ENCODE measurements at regions not wholly inside any gene's neighbourhood (a gene's known extent, or its start where the extent isn't known, plus 50 kb on each side); places are given as distances from the start of the nearest gene placed in this dataset.

DNA sequence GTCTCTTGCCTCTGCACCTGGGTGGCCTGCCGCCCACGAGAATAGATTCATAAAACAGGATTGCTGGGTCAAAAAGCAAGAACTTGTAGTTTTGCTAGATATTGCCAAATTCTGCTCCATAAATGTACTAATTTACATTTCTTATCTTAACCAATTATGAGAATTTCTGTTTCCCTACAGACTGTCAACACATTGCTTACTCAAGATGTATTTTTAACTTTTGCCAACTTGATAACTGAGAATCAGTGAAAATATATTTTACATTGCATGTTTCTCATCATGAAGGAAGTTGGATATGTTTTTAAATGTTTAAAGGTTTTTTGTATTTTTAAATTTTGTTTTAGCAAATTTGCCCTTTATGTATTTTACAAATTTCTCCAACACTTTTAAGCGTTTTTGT, 664.8 kb downstream of the MMUT start:
- TF ChIP-seq, protein P1, sequence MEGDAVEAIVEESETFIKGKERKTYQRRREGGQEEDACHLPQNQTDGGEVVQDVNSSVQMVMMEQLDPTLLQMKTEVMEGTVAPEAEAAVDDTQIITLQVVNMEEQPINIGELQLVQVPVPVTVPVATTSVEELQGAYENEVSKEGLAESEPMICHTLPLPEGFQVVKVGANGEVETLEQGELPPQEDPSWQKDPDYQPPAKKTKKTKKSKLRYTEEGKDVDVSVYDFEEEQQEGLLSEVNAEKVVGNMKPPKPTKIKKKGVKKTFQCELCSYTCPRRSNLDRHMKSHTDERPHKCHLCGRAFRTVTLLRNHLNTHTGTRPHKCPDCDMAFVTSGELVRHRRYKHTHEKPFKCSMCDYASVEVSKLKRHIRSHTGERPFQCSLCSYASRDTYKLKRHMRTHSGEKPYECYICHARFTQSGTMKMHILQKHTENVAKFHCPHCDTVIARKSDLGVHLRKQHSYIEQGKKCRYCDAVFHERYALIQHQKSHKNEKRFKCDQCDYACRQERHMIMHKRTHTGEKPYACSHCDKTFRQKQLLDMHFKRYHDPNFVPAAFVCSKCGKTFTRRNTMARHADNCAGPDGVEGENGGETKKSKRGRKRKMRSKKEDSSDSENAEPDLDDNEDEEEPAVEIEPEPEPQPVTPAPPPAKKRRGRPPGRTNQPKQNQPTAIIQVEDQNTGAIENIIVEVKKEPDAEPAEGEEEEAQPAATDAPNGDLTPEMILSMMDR (IDR thresholded peaks at IDR 0.05) = no peak
- DNase-seq = no peak
- Mint-ChIP-seq H3K9me3 (no peaks in the 10 kb centered on the region), H3K27ac (no peak overlapping the region), H3K4me1 (ENCODE audit: low read depth) (peaks cover 6% of the 10 kb centered on the region), H3K27me3 (ENCODE audit: insufficient read depth) (no peaks in the 10 kb centered on the region), H3K36me3 (ENCODE audit: low read depth) (no peaks in the 10 kb centered on the region), H3K4me3 (no peak overlapping the region)

DNA sequence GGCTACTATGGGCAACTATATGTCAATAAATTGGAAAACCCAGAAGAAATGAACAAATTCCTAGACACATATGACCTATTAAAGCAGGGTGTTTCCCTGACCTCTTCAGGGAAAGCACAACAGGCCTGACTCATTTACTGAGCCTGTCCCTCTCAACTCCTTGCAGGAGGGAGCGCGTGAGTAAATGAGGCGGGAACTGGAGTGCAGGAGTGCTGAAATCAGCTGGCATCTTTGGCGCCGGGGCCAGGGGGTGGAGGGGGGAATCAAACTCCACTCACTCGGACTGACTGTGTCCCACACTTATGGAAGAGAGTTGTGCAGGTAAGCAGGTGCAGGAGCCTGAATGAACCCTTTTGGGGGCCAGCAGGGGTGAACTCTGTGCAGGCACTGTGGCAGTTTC, 671.2 kb upstream of the PTCHD4 start:
- H3K4me3 Mint-ChIP-seq = no peak overlapping the region
- no peak overlapping the region for H3K27ac Mint-ChIP-seq
- no peaks in the 10 kb centered on the region for H3K9me3 Mint-ChIP-seq
- TF ChIP-seq, protein P1 (IDR thresholded peaks at IDR 0.05) = no peak
- H3K36me3 Mint-ChIP-seq (ENCODE audit: low read depth) = no peaks in the 10 kb centered on the region
- no peaks in the 10 kb centered on the region for H3K27me3 Mint-ChIP-seq (ENCODE audit: insufficient read depth)
- DNase-seq = no peak
- peaks cover 3% of the 10 kb centered on the region; the same call in 1 of the 2 replicates for H3K4me1 Mint-ChIP-seq (ENCODE audit: low read depth)

DNA sequence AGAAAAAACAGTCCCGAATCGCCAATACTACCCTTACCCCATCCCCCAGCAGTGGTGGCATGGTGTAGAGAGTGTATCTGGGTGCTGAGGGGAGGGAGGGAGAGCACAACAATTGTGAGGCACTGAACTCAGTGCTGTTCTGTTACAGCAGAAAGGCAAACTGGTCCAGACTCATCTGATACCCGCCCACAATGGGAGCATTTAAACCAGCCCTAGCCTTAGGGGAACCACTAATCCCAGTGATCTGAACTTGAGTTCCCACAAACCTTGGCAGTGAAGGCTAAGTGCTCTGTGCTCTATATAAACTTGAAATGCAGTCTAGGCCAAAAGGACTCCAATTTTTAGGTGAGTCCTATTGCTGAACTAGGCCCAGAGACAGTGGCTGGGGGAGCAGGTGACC, 666.4 kb upstream of the PTCHD4 start:
- peak; percentile 12 for DNase-seq
- Mint-ChIP-seq H3K4me1 (ENCODE audit: low read depth) (peaks cover 32% of the 10 kb centered on the region), H3K27ac (no peak overlapping the region), H3K36me3 (ENCODE audit: low read depth) (no peaks in the 10 kb centered on the region), H3K9me3 (no peaks in the 10 kb centered on the region), H3K4me3 (no peak overlapping the region), H3K27me3 (ENCODE audit: insufficient read depth) (no peaks in the 10 kb centered on the region)
- TF ChIP-seq, protein P1 (IDR thresholded peaks at IDR 0.05) = no peak

DNA sequence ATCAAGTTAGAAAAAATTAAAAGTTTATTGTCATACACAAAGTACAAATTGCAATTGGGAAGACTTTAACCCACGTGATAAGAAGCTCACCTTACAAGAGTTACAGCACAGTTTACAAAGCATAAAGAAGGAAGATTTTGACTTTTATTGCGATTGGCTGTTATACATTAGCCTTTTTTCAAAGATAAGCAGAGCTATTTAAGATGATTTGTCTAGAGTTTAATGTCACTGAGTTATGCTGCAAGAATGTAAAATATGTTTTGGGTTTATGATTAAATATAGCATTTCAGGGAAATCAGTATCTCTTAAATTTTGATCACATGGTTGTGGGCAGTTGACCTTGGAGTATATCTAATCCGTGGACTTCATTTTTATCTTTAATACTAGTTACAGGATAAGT, 664.2 kb upstream of the PTCHD4 start:
- TF ChIP-seq, protein P1 (IDR thresholded peaks at IDR 0.05) = no peak
- no peak for DNase-seq
- peaks cover 32% of the 10 kb centered on the region for H3K4me1 Mint-ChIP-seq (ENCODE audit: low read depth)
- no peak overlapping the region for H3K27ac Mint-ChIP-seq
- no peaks in the 10 kb centered on the region for H3K27me3 Mint-ChIP-seq (ENCODE audit: insufficient read depth)
- H3K4me3 Mint-ChIP-seq = no peak overlapping the region; the same call in 1 of the 2 replicates
- H3K9me3 Mint-ChIP-seq = no peaks in the 10 kb centered on the region
- no peaks in the 10 kb centered on the region for H3K36me3 Mint-ChIP-seq (ENCODE audit: low read depth)

DNA sequence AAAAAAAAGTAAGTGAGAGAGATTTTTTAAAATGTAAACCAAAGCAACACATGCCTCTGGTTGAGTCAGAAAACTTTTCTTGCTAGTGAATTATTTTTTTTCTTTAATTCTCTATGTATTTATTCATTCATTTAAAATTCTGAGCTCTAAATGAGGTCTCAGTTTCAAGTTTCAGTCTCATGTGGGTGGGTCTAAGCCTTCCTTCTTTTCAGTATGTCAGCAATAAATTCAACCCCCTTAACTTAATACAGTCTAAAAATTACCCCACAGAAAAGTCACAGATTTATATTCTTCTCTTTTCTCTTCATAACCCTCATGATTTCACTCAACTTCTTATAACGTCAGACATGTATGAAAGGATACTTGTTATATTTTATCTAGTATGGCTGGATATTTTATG, 663.3 kb upstream of the PTCHD4 start:
- no peak overlapping the region for H3K27ac Mint-ChIP-seq
- peaks cover 38% of the 10 kb centered on the region for H3K4me1 Mint-ChIP-seq (ENCODE audit: low read depth)
- H3K36me3 Mint-ChIP-seq (ENCODE audit: low read depth) = no peaks in the 10 kb centered on the region
- H3K4me3 Mint-ChIP-seq = no peak overlapping the region
- H3K27me3 Mint-ChIP-seq (ENCODE audit: insufficient read depth) = no peaks in the 10 kb centered on the region
- TF ChIP-seq, protein P1 (IDR thresholded peaks at IDR 0.05) = no peak
- H3K9me3 Mint-ChIP-seq = no peaks in the 10 kb centered on the region
- DNase-seq = no peak

DNA sequence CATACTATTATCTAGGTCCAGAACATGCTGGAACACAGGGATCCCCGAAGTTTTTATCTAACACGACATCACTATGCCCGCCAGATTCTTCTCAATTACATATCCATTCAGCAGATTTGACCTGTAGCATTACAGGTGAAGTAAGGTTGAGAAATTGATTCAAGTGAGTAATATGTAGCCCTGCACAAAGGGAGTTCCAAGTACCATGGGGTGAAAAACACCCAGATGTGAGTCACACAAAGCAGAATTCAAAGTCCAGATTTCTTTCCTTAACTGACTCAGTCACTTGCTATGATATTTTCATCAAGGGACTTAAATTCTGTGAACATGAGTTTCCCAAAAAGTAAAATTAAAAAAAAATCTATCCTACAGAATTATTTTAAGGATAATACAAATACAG, 655.4 kb upstream of the PTCHD4 start:
- Mint-ChIP-seq H3K4me3 (no peak overlapping the region), H3K27me3 (ENCODE audit: insufficient read depth) (peaks cover 3% of the 10 kb centered on the region), H3K4me1 (ENCODE audit: low read depth) (peaks cover 45% of the 10 kb centered on the region), H3K36me3 (ENCODE audit: low read depth) (no peaks in the 10 kb centered on the region), H3K27ac (no peak overlapping the region; the same call in 1 of the 2 replicates), H3K9me3 (no peaks in the 10 kb centered on the region)
- peak; percentile 63 for DNase-seq
- TF ChIP-seq, protein P1 (IDR thresholded peaks at IDR 0.05) = no peak
